Panc1 (cell line): ENCODE measurements at regions not wholly inside any gene's neighbourhood (a gene's known extent, or its start where the extent isn't known, plus 50 kb on each side); places are given as distances from the start of the nearest gene placed in this dataset.

Experiments
- ATAC-seq: fragments of 200-7000 bp; cut with Tn5 transposase; 2 replicates; pipeline ENCODE4 v1.9.1; 2020; ENCODE audit warnings: mild to moderate bottlenecking, moderate library complexity
- BruUV-seq: library from RNA; stranded (reverse); fragments of 400-500 nt; replicated peaks from 2 replicates; lab custom pipeline; 2021; lab: Mats Ljungman, UMichigan
- CTCF ChIA-PET: fragments of 300-600 bp; sonication (Branson Sonifier 250); formaldehyde crosslinking; loops from one replicate; lab custom pipeline; 2022; ENCODE audit warnings: antibody characterized with exemption; lab: Charles Lee
- POLR2A ChIA-PET: fragments of 300-600 bp; sonication (Branson Sonifier 250); formaldehyde crosslinking; loops from one replicate; lab custom pipeline; 2022; ENCODE audit warnings: antibody characterized with exemption; lab: Charles Lee
- DNase-seq: peaks from one replicate; pipeline ENCODE4 v3.0.0-alpha.2; 2010; ENCODE audit warnings: low read depth, low spot score
- H3K27ac ChIP-seq: 2 replicates; pipeline ENCODE4 v1.5.1; 2011; ENCODE audit warnings: mild to moderate bottlenecking, low read length, inconsistent platforms
- H3K27me3 ChIP-seq: fragments of 200-500 bp; sonication (Bioruptor generic); 2 replicates; pipeline ENCODE4 v1.6.0; 2014; ENCODE audit warnings: low read length, inconsistent platforms; ENCODE audit not compliant: control insufficient read depth, insufficient read depth
- H3K36me3 ChIP-seq: fragments of 200-500 bp; sonication (Bioruptor generic); 2 replicates; pipeline ENCODE4 v1.5.1; 2014; ENCODE audit warnings: inconsistent platforms, mild to moderate bottlenecking, low read length, moderate library complexity; ENCODE audit not compliant: control insufficient read depth, insufficient read depth
- H3K4me1 ChIP-seq: 2 replicates; pipeline ENCODE4 v1.5.1; 2011; ENCODE audit warnings: inconsistent platforms, mild to moderate bottlenecking, low read length, moderate library complexity; ENCODE audit not compliant: control insufficient read depth, insufficient read depth
- H3K4me3 ChIP-seq, 2 experiments: 2 replicates each; pipeline ENCODE4 v1.5.1; 2011 to 2012; ENCODE audit warnings: low read depth in 2 of 2, low read length in 2 of 2, mild to moderate bottlenecking in 2 of 2, inconsistent platforms in 1 of 2, moderate library complexity in 1 of 2
- H3K9me3 ChIP-seq: fragments of 200-500 bp; sonication (Bioruptor generic); 2 replicates; pipeline ENCODE4 v1.5.1; 2014; ENCODE audit warnings: low read depth, mild to moderate bottlenecking, inconsistent platforms, low read length, moderate library complexity; ENCODE audit not compliant: control insufficient read depth, insufficient read depth
- CTCF ChIP-seq: fragments of 450-650 bp; IDR thresholded peaks from 2 replicates; pipeline ENCODE4 v1.5.1; 2017; ENCODE audit warnings: mild to moderate bottlenecking
- POLR2AphosphoS5 ChIP-seq: IDR thresholded peaks from 2 replicates; pipeline ENCODE4 v1.6.1; 2012; ENCODE audit warnings: mild to moderate bottlenecking, low read depth, low read length, moderate library complexity
- REST ChIP-seq, 2 experiments: IDR thresholded peaks; 2 replicates each; pipeline ENCODE4 v1.6.1; 2011 to 2012; ENCODE audit warnings: low read depth in 2 of 2, control low read depth in 1 of 2, low read length in 1 of 2, mild to moderate bottlenecking in 1 of 2, moderate library complexity in 1 of 2; ENCODE audit not compliant: insufficient read depth in 1 of 2
- SIN3A ChIP-seq: IDR thresholded peaks from 2 replicates; pipeline ENCODE4 v1.6.1; 2012; ENCODE audit warnings: low read depth, mild to moderate bottlenecking, low read length, moderate library complexity, borderline replicate concordance; ENCODE audit not compliant: insufficient read depth
- TCF7L2 ChIP-seq: IDR thresholded peaks from 2 replicates; pipeline ENCODE4 v1.6.1; 2011; ENCODE audit warnings: mild to moderate bottlenecking, low read depth, low read length, inconsistent platforms
- in situ Hi-C: cut with HindIII; loops from 2 replicates; pipeline ENCODE4 v1.10.0; 2016; ENCODE audit warnings: low sequenced_read_pairs, low pct_unique_long_range_greater_than_20kb
- intact Hi-C: fragments of 100-400 bp; cut with micrococcal nuclease; formaldehyde crosslinking; loops from one replicate; pipeline ENCODE4 v1.10.0; 2022; ENCODE audit not compliant: unreplicated experiment

- BruUV-seq: no TSS peak
- in situ Hi-C loops (no loop called here), intact Hi-C loops (no loop called here)
- no peaks in the 10 kb centered on the region; the same call in 1 of the 2 replicates for H3K27me3 ChIP-seq
- H3K27ac ChIP-seq: no peak overlapping the region
- no peak overlapping the region for H3K4me3 ChIP-seq
- no peaks in the 10 kb centered on the region for H3K9me3 ChIP-seq
- ChIA-PET CTCF (no interaction called here), POLR2A (no interaction called here)
- TF ChIP-seq TCF7L2: no peak
- no peak for TF ChIP-seq CTCF
- TF ChIP-seq POLR2AphosphoS5: no peak
- no peak for TF ChIP-seq SIN3A
- TF ChIP-seq REST (IDR thresholded peaks at IDR 0.05; ENCODE audit: insufficient read depth in 1 of 2, low read depth in 2 of 2, low read length in 1 of 2): no peak
- no peaks in the 10 kb centered on the region for H3K36me3 ChIP-seq
- no peak for DNase-seq
- no peaks in the 10 kb centered on the region for H3K4me1 ChIP-seq
- no peak for ATAC-seq
Measured at GRCh38 chr2:128628996-128629395, 310.3 kb upstream of the HS6ST1 start.

- POLR2A ChIA-PET: no interaction called here
- Histone ChIP-seq H3K27ac (no peak overlapping the region), H3K27me3 (no peaks in the 10 kb centered on the region; the same call in 1 of the 2 replicates), H3K36me3 (no peaks in the 10 kb centered on the region), H3K4me1 (no peaks in the 10 kb centered on the region), H3K9me3 (no peaks in the 10 kb centered on the region), H3K4me3 (no peak overlapping the region)
- TF ChIP-seq REST (IDR thresholded peaks at IDR 0.05; ENCODE audit: insufficient read depth in 1 of 2, low read depth in 2 of 2, low read length in 1 of 2) (no peak), CTCF (no peak), POLR2AphosphoS5 (no peak), TCF7L2 (no peak), SIN3A (no peak)
- intact Hi-C loops: no loop called here
- CTCF ChIA-PET: no interaction called here
- DNase-seq: no peak
- BruUV-seq: no TSS peak
- in situ Hi-C loops: no loop called here
- no peak for ATAC-seq
Measured at GRCh38 chr2:128630974-128631697, 312.5 kb upstream of the HS6ST1 start.
